GM12865 (cell line): ENCODE measurements at regions not wholly inside any gene's neighbourhood (a gene's known extent, or its start where the extent isn't known, plus 50 kb on each side); places are given as distances from the start of the nearest gene placed in this dataset.

Experiments
- DNase-seq: peaks from one replicate; pipeline ENCODE4 v3.0.0; 2010; ENCODE audit warnings: low read depth
- H3K4me3 ChIP-seq: 2 replicates; pipeline ENCODE4 v1.5.1; 2011; ENCODE audit warnings: mild to moderate bottlenecking, low read depth, low read length, control low read depth
- TF ChIP-seq, protein P1 (sequence below): IDR thresholded peaks from 2 replicates; pipeline ENCODE4 v1.5.1; 2011; ENCODE audit warnings: low read length, control low read depth, low read depth, inconsistent platforms; ENCODE audit not compliant: insufficient read depth; ENCODE audit errors: missing control alignments

DNA sequence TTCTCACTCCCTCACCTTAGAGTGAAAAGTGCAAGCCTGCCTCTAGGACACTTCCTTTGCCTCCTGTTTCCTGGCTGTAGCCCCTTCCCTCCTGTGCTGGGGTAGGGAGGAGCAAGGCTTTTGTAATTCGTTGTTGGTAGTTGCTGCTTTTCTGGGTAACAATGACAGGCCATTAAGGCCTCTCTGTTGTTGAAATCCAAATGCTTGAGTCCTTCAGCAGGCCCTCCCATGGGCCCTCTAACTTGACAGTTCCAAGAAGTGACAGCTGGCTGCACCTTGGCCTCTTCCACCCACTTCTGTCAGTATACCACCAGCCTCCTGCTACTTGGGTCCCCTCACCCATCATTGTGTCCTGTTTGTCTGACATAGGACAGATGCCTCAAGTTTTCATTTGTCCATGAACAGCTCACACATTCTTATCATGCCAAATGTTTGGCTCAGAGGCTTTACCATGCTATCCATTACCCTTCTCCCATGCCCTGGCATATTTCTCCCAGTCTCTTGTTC lies 103.7 kb upstream of the PDE3A start:
- H3K4me3 ChIP-seq = no peak overlapping the region
- TF ChIP-seq, protein P1, sequence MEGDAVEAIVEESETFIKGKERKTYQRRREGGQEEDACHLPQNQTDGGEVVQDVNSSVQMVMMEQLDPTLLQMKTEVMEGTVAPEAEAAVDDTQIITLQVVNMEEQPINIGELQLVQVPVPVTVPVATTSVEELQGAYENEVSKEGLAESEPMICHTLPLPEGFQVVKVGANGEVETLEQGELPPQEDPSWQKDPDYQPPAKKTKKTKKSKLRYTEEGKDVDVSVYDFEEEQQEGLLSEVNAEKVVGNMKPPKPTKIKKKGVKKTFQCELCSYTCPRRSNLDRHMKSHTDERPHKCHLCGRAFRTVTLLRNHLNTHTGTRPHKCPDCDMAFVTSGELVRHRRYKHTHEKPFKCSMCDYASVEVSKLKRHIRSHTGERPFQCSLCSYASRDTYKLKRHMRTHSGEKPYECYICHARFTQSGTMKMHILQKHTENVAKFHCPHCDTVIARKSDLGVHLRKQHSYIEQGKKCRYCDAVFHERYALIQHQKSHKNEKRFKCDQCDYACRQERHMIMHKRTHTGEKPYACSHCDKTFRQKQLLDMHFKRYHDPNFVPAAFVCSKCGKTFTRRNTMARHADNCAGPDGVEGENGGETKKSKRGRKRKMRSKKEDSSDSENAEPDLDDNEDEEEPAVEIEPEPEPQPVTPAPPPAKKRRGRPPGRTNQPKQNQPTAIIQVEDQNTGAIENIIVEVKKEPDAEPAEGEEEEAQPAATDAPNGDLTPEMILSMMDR = no peak
- no peak for DNase-seq

DNA sequence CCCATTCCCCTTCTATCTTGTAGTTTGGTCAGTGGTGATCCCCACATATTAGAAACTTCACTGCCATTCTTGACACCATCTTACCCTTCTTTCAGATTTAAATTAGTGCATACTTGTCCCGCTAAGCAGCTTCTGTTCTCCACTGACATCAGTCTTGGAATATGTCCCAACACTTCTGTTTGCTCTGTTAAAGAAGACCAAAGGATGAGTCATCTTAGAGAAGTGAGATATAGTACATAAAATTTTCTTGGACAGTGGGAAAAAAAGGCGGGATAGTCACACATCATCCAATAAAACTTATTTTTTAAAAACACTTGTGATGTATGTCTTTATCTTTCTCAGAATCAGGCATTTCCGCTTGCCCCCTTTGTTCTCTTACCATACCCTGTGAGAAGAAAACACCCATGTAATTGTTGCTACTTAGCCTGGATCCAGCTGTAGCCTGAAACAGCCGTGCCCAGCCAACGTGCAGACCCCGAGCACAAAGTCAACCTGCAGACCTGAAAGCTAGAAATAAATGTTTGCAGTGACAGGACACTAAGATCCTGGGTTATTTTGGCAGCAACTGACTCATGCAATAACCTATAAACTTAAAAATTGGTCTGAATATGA lies 100.1 kb upstream of the PDE3A start:
- no peak overlapping the region for H3K4me3 ChIP-seq
- TF ChIP-seq, protein P1 = no peak
- no peak for DNase-seq

DNA sequence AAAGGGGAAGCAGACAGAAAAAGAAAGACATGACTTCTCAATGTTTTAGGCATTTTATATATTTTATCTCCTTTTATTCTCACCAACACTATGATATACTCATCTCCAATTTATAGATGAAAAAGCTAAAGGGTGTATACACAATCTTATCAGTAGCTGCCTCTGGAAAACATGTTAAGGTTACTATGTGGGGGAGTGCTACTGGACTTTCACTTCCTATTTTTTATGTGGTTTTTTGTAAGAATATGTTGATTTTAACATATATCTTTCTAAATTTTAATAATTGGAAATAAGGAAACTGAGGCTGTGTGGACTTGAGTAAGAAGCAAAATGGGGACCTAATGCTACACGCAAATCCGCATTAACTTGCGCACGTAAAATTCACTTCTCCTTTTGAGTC lies 99.6 kb upstream of the PDE3A start:
- no peak for DNase-seq
- no peak overlapping the region for H3K4me3 ChIP-seq
- TF ChIP-seq, protein P1 = no peak

DNA sequence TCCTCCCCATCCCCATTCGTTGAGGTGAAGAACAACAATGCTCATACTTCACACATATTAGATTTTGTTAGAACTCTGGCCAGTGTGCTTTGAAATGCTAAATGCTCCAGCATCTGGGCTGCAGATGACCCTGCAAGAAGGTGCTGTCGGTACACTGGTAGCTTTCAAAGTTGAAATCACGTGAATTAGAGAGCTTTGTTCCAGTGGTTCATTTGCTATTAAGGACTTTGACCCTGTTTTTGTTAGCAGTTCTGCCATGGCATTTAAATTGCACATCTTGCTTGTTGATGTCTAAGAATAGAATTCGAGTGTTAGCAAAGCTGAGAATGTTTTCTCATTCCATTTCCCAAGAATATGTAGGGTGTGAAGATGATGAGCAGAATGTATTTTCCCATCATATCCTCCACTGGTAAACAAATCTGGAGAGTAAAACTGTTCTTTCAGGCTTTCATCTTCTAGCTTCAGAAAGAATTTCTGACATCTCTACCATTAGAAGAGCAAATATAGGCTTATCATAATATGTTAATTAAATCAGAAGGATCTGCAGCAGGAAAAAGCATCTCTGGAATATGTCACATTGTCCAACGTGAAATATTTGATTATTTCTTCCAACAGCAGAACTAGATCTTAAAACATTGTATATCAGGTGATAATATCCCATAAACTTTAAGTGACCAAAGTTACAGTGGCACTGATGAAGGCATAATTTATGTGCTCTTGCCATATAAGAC lies 98.8 kb upstream of the PDE3A start:
- TF ChIP-seq, protein P1 = no peak
- DNase-seq = no peak
- no peak overlapping the region for H3K4me3 ChIP-seq

DNA sequence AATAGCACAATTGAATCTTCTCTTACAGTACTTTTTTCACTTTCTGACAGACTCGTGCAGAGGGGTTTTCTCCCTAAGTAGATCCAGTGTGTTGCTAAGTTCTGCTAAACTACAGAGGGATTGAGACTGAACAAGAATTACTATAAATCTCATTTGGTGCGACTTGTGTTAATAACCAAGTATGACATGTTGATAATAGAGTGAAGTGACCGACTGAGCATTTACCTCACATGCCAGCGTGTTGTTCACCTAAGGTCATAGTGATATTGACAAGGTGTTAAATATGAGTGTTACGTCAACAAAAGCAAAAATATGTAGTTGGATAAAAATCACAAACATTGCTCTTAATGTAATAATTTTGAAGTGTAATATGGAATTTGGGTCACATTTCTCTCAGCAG lies 97.8 kb upstream of the PDE3A start:
- TF ChIP-seq, protein P1 = no peak
- DNase-seq = no peak
- no peak overlapping the region for H3K4me3 ChIP-seq

DNA sequence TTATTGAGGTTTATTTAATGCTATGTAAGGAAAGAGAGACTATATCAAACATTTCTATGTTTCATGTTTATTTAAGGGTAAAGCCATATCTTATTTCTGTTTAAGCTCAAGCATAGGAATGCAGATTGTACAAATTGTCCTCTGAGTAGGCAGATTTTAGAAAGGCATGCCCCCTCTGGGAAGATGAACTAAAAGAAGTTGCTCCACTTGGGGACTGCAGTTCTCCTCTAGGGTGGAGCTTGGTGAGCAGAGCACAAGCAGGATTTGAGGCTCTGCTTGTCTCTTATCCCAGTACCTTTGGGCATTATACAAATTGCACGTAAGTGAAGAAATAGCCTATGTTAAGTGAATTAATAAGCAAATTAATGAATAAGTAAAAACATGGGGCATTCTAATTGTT lies 96.2 kb upstream of the PDE3A start:
- DNase-seq = no peak
- TF ChIP-seq, protein P1 = no peak
- H3K4me3 ChIP-seq = no peak overlapping the region
